ENCODE measurements at regions not wholly inside any gene's neighbourhood (a gene's known extent, or its start where the extent isn't known, plus 50 kb on each side); places are given as distances from the start of the nearest gene placed in this dataset.

GRCh38 chr2:237178396-237178795 is 92.7 kb downstream of the COPS8 start:
- TF ChIP-seq, protein P1, sequence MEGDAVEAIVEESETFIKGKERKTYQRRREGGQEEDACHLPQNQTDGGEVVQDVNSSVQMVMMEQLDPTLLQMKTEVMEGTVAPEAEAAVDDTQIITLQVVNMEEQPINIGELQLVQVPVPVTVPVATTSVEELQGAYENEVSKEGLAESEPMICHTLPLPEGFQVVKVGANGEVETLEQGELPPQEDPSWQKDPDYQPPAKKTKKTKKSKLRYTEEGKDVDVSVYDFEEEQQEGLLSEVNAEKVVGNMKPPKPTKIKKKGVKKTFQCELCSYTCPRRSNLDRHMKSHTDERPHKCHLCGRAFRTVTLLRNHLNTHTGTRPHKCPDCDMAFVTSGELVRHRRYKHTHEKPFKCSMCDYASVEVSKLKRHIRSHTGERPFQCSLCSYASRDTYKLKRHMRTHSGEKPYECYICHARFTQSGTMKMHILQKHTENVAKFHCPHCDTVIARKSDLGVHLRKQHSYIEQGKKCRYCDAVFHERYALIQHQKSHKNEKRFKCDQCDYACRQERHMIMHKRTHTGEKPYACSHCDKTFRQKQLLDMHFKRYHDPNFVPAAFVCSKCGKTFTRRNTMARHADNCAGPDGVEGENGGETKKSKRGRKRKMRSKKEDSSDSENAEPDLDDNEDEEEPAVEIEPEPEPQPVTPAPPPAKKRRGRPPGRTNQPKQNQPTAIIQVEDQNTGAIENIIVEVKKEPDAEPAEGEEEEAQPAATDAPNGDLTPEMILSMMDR (IDR thresholded peaks at IDR 0.05), result no peak
- no peak for TF ChIP-seq CHD2 (IDR thresholded peaks at IDR 0.05; ENCODE audit: low read length, partially characterized antibody)
